ENCODE measurements at regions not wholly inside any gene's neighbourhood (a gene's known extent, or its start where the extent isn't known, plus 50 kb on each side); places are given as distances from the start of the nearest gene placed in this dataset.

DNA sequence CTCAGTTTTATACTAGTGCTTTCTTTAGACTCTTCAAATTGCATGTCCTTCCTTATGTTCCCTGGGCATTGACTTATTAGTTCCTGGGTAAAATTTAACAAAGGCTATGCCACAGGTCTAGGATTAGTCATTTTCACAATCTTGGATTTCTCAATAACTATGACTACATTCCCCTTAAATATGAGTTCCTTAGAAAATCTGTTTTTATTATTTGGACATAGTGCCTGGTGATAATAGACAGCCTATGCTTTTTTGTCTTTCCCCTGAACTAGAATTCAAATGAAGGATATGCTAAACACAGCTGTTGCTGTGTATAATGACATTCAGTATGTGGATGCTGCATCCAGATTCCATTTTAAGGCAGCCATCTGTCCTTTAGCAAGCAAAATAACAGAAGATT is 1252.8 kb upstream of the GJE1 start:
- no peak for TF ChIP-seq ZFX (IDR thresholded peaks at IDR 0.05; ENCODE audit: borderline replicate concordance)
- TF ChIP-seq, protein P1, sequence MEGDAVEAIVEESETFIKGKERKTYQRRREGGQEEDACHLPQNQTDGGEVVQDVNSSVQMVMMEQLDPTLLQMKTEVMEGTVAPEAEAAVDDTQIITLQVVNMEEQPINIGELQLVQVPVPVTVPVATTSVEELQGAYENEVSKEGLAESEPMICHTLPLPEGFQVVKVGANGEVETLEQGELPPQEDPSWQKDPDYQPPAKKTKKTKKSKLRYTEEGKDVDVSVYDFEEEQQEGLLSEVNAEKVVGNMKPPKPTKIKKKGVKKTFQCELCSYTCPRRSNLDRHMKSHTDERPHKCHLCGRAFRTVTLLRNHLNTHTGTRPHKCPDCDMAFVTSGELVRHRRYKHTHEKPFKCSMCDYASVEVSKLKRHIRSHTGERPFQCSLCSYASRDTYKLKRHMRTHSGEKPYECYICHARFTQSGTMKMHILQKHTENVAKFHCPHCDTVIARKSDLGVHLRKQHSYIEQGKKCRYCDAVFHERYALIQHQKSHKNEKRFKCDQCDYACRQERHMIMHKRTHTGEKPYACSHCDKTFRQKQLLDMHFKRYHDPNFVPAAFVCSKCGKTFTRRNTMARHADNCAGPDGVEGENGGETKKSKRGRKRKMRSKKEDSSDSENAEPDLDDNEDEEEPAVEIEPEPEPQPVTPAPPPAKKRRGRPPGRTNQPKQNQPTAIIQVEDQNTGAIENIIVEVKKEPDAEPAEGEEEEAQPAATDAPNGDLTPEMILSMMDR (IDR thresholded peaks at IDR 0.05): no peak
- H3K27ac ChIP-seq: no peak overlapping the region

DNA sequence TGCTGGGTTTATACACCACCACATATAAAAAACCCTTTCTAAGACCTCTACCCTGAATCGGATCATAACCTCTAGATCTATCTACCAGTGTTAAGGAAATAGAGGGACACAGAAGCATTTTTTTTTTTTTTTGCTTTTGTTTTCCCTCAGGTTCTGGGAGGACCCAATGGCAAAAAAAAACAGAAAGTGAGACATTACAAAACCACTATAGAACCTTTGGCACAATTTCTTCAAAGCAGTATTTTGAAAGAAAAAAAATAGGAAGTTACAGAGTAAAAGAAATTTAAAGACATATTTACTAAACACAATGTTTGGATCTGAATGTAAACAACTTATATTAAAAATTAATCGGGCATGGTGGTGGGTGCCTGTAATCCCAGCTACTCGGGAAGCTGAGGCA is 1258.7 kb upstream of the GJE1 start:
- H3K27ac ChIP-seq: no peak overlapping the region

DNA sequence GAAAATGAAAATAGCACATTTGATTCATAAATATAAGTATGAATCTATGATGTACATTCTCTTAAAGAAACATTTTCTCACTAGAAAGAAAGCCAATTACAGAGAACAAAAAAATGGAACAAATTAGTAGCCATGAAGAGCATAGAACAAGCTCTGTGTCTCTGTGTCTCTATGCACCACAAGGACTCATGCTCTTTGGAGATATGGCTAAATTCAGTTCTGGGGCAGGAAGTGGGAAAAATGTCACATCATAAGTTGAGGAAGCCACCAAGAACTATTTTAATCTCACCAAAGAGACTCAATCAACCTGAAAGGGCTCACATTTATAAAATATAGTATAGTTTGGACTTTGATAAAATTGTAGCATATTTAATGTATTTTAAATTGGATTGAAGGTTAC is 1259.8 kb upstream of the GJE1 start:
- TF ChIP-seq ZFX (IDR thresholded peaks at IDR 0.05; ENCODE audit: borderline replicate concordance): no peak
- TF ChIP-seq, protein P1 (IDR thresholded peaks at IDR 0.05): no peak
- H3K27ac ChIP-seq: no peak overlapping the region

More for the DNA sequence above, 1258.7 kb upstream of the GJE1 start:
- TF ChIP-seq ZFX (IDR thresholded peaks at IDR 0.05; ENCODE audit: borderline replicate concordance): no peak
- TF ChIP-seq, protein P1 (IDR thresholded peaks at IDR 0.05): no peak

DNA sequence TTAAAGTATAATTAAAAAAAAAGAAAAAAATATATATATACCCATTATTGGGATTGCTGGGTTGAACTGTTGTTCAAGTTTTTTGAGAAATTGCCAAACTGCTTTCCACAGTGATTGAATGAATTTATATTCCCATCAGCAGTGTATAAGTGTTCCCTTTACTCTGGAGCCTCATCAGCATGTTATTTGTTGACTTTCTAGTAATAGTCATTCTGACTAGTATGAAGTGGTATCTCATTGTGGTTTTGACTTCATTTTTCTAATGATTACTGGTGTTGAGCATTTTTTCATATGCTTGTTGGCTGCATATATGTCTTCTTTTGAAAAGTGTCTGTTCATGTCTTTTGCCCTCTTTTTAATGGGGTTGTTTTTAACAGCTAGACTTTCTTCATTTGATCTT is 1260.8 kb upstream of the GJE1 start:
- H3K27ac ChIP-seq: no peak overlapping the region
- TF ChIP-seq, protein P1 (IDR thresholded peaks at IDR 0.05): no peak
- no peak for TF ChIP-seq ZFX (IDR thresholded peaks at IDR 0.05; ENCODE audit: borderline replicate concordance)

DNA sequence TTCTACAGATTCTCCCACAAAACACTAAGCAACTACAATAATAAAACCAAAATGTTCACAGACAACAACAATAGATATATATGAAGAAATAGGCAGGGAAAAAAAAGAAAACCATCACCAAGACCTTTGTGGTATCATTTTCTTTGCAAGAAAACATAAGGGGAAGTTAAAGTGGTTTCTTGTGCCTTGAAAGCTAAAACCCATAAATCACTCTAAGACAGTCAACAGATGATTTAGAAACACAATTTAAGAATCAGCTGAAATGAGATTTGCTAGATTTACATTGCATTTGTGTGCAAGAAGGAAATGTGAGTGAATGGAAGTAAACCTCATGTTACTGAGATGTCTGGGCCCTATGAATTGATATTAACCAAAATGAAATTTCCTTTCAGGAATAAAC is 1265.4 kb upstream of the GJE1 start:
- no peak for TF ChIP-seq ZFX (IDR thresholded peaks at IDR 0.05; ENCODE audit: borderline replicate concordance)
- H3K27ac ChIP-seq: no peak overlapping the region

DNA sequence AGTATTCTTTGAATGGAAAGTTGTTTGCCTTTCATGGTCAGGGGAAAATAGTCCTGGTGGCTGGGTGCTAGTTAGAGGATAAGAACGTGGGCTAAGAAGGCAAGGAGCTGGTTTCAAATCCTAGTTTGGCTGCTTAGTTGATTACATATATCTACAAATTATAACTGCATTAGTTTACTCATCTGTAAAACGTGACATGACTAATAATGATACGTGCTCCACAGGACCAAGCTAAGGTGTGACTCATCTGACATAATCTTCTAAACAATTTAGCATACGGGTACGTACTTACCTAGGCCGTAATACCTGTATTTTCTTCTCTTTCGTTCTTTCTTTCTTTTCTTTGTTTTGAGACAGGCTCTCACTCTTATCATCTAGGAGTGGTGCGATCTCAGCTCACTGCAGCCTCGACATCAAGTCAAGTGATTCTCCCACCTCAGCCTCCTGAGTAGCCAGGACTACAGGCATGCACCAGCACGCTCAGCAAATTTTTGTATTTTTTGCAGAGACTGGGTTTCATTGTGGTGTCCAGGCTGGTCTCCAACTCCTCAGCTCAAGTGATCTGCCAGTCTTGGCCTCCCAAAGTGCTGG is 1274.2 kb upstream of the GJE1 start:
- no peak overlapping the region for H3K27ac ChIP-seq
- TF ChIP-seq, protein P1 (IDR thresholded peaks at IDR 0.05): no peak
- TF ChIP-seq ZFX (IDR thresholded peaks at IDR 0.05; ENCODE audit: borderline replicate concordance): no peak

DNA sequence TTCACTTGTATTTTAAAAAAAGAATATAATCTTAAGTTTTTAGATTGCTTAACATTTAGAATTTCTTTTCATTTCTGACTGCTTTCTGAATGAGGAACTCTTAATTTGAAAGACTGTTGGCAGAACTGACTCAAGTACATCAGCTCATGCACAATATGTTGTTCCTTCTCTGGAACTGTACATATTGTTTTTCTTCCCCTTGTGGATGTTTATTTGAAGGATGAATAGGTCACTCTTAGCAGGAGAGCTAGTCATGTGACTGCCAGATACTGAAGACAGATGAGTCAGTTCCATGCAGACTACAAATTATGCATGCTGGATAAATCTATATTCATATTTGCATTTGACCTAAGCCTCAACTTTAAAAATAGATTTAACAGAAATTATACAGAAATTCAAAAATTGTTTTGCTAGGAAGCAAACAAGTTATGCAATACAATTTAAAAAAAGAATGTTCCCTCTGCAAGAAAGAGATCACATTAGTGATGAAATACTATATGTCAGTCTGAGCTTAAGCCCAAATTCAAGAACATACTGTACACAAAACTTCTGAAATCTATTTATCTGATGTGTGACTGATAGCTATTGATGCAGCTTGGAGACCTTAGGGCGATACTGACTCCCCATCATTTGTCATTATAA is 1274.9 kb upstream of the GJE1 start:
- TF ChIP-seq, protein P1 (IDR thresholded peaks at IDR 0.05): no peak
- TF ChIP-seq ZFX (IDR thresholded peaks at IDR 0.05; ENCODE audit: borderline replicate concordance): no peak
- H3K27ac ChIP-seq: no peak overlapping the region
